GM12878 (cell line): ENCODE measurements at regions not wholly inside any gene's neighbourhood (a gene's known extent, or its start where the extent isn't known, plus 50 kb on each side); places are given as distances from the start of the nearest gene placed in this dataset.

ENCODE experiments used
- ATAC-seq: fragments of 200-7000 bp; cut with Tn5 transposase; 3 replicates; pipeline ENCODE4 v1.9.1; 2020; ENCODE audit warnings: mild to moderate bottlenecking, moderate library complexity
- BruUV-seq: library from RNA; stranded (reverse); fragments of 400-500 nt; replicated peaks from 2 replicates; lab custom pipeline; 2021; lab: Mats Ljungman, UMichigan
- CTCF ChIA-PET: fragments of 300-600 bp; sonication (Branson Sonifier 250); formaldehyde crosslinking; extraction: SDS; loops from one replicate; lab custom pipeline; 2021; ENCODE audit warnings: inconsistent platforms; lab: Yijun Ruan, JAX
- POLR2A ChIA-PET: fragments of 350-600 bp; formaldehyde crosslinking; extraction: SDS; loops from one replicate; lab custom pipeline; 2021; ENCODE audit warnings: inconsistent platforms; lab: Charles Lee
- RAD21 ChIA-PET: fragments of 300-600 bp; sonication (Branson Sonifier 250); formaldehyde crosslinking; loops from one replicate; lab custom pipeline; 2023; ENCODE audit warnings: antibody characterized with exemption; ENCODE audit not compliant: unreplicated experiment; lab: Charles Lee
- SMC1A ChIA-PET: fragments of 300-600 bp; sonication (Branson Sonifier 250); formaldehyde crosslinking; loops from one replicate; lab custom pipeline; 2023; ENCODE audit not compliant: unreplicated experiment, uncharacterized antibody; lab: Charles Lee
- DNase-seq: peaks from one replicate; pipeline ENCODE4 v3.0.0-alpha.2; 2011; ENCODE audit warnings: low read depth, low spot score
- FAIRE-seq: peaks from 3 replicates; lab custom pipeline; 2011; peaks lifted over from hg19 to GRCh38; lab: Jason Lieb, UNC
- H2AFZ ChIP-seq: 2 replicates; pipeline ENCODE4 v1.6.0; 2011; ENCODE audit warnings: low read depth, low read length, control low read depth; ENCODE audit not compliant: control insufficient read depth
- H3K27ac ChIP-seq: 2 replicates; pipeline ENCODE4 v1.5.1; 2011; ENCODE audit warnings: control low read depth; ENCODE audit not compliant: control insufficient read depth, insufficient read depth
- H3K27me3 ChIP-seq, 2 experiments: replicated peaks in 1 of 2; 2 replicates each; pipeline versions ENCODE4 v1.6.0 to v1.6.1; 2011; ENCODE audit warnings: low read length in 1 of 2; ENCODE audit not compliant: control insufficient read depth in 2 of 2, insufficient read depth in 2 of 2
- H3K36me3 ChIP-seq, 2 experiments: 2 replicates each; pipeline ENCODE4 v1.5.1; 2011; ENCODE audit warnings: low read length in 1 of 2; ENCODE audit not compliant: control insufficient read depth in 2 of 2, insufficient read depth in 2 of 2
- H3K4me1 ChIP-seq: 2 replicates; pipeline ENCODE4 v1.6.1; 2011; ENCODE audit warnings: mild to moderate bottlenecking, low read length, moderate library complexity, mixed read lengths; ENCODE audit not compliant: control insufficient read depth, insufficient read depth
- H3K4me2 ChIP-seq: 2 replicates; pipeline ENCODE4 v1.6.0; 2011; ENCODE audit warnings: control low read depth; ENCODE audit not compliant: control insufficient read depth, insufficient read depth
- H3K4me3 ChIP-seq: fragments of 200-600 bp; sonication (generic); 2 replicates; pipeline ENCODE4 v1.5.1; 2016
- H3K79me2 ChIP-seq: 2 replicates; pipeline ENCODE4 v1.6.0; 2011; ENCODE audit warnings: low read length; ENCODE audit not compliant: control insufficient read depth, insufficient read depth
- H3K9ac ChIP-seq: 2 replicates; pipeline ENCODE4 v1.8.0; 2011; ENCODE audit warnings: low read length, control low read depth, mixed read lengths; ENCODE audit not compliant: control insufficient read depth, insufficient read depth
- H3K9me3 ChIP-seq: replicated peaks from 3 replicates; pipeline ENCODE4 v1.5.1; 2011; ENCODE audit warnings: mild to moderate bottlenecking, low read length; ENCODE audit not compliant: control insufficient read depth, insufficient read depth
- H4K20me1 ChIP-seq: 2 replicates; pipeline ENCODE4 v1.6.0; 2011; ENCODE audit not compliant: control insufficient read depth, insufficient read depth
- EZH2 ChIP-seq: IDR thresholded peaks from 2 replicates; pipeline ENCODE4 v1.6.1; 2012; ENCODE audit warnings: low read depth, mild to moderate bottlenecking, control low read depth, inconsistent platforms, low read length, borderline replicate concordance; ENCODE audit not compliant: control insufficient read depth
- IRF4 ChIP-seq: IDR thresholded peaks from 2 replicates; pipeline ENCODE4 v1.6.1; 2011; ENCODE audit warnings: low read depth, low read length
- JUNB ChIP-seq: IDR thresholded peaks from 2 replicates; pipeline ENCODE4 v1.6.1; 2016; ENCODE audit warnings: antibody characterized with exemption, mild to moderate bottlenecking
- KAT2A ChIP-seq: conservative IDR thresholded peaks from 2 replicates; pipeline ENCODE4 v1.6.1; 2011; ENCODE audit warnings: low read depth, low read length; ENCODE audit not compliant: control insufficient read depth
- MTA3 ChIP-seq: IDR thresholded peaks from 2 replicates; pipeline ENCODE4 v1.6.1; 2012; ENCODE audit warnings: low read length, inconsistent platforms, borderline replicate concordance
- REST ChIP-seq: IDR thresholded peaks from 2 replicates; pipeline ENCODE4 v1.6.1; 2012; ENCODE audit warnings: mild to moderate bottlenecking, low read depth, low read length
- SMAD1 ChIP-seq: fragments of 450-650 bp; IDR thresholded peaks from 2 replicates; pipeline ENCODE4 v1.6.1; 2018; ENCODE audit warnings: mild to moderate bottlenecking, low read depth; ENCODE audit not compliant: partially characterized antibody
- SRF ChIP-seq, 2 experiments: IDR thresholded peaks; 2 replicates each; pipeline ENCODE4 v1.6.1; 2011; ENCODE audit warnings: low read depth in 2 of 2, low read length in 2 of 2, mild to moderate bottlenecking in 1 of 2, moderate library complexity in 1 of 2
- TBL1XR1 ChIP-seq: IDR thresholded peaks from 2 replicates; pipeline ENCODE4 v1.6.1; 2012; ENCODE audit warnings: low read depth, low read length, improper control_type of control experiment
- WGBS: methylation state at CpG from one replicate; pipeline ENCODE4 v1.1.6; 2016; ENCODE audit warnings: low lambda C conversion rate; ENCODE audit not compliant: insufficient replicate concordance, insufficient coverage; ENCODE audit errors: missing lambda C conversion rate; 5-methylcytosine and 5-hydroxymethylcytosine counted together
- in situ Hi-C: fragments of 300-500 bp; cut with MboI; formaldehyde crosslinking; loops from 9 replicates; pipeline ENCODE4 v1.14.3; 2018; ENCODE audit warnings: mixed read lengths
- intact Hi-C: fragments of 100-400 bp; cut with micrococcal nuclease; formaldehyde crosslinking; loops from one replicate; pipeline ENCODE4 v1.14.2; 2022; ENCODE audit not compliant: unreplicated experiment
- TF ChIP-seq, protein P1 (sequence below): IDR thresholded peaks from 2 replicates; pipeline ENCODE4 v1.6.1; 2012; ENCODE audit warnings: low read depth, low read length, improper control_type of control experiment
- TF ChIP-seq, protein P2 (sequence below): fragments of 450-650 bp; IDR thresholded peaks from 2 replicates; pipeline ENCODE4 v1.6.1; 2017; ENCODE audit warnings: mild to moderate bottlenecking, moderate library complexity
- TF ChIP-seq, protein P3 (sequence below): fragments of 150-350 bp; IDR thresholded peaks from 2 replicates; pipeline ENCODE4 v1.6.1; 2014; ENCODE audit warnings: mild to moderate bottlenecking, low read depth, low read length
- TF ChIP-seq, protein P4 (sequence below): IDR thresholded peaks from 2 replicates; pipeline ENCODE4 v1.6.1; 2011; ENCODE audit warnings: mild to moderate bottlenecking, low read depth, low read length, moderate library complexity; ENCODE audit not compliant: insufficient replicate concordance

DNA sequence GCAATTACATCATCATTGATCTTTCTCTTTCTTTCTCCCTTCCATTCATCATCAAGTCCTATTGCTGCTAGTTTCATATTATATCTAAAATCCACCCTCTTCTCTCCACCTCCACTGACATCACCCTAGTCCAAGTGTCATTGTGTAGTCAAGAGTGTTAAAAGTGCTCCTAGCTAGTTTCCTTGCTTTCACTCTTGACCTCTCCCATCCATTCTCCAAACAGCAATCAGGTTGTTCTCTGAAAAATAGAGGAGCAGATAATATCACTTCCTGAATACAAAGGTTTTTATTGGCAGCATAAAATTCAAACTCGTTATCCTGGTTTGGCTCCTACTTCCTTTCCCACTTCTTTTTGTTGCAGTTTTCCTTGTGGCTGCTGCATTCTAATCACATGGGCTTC, 61.6 kb upstream of the PHF14 start:
- H3K4me1 ChIP-seq: no peaks in the 10 kb centered on the region
- DNase-seq (no peak), FAIRE-seq (no peak), ATAC-seq (no peak)
- intact Hi-C loops (loop anchor here (10.0 kb wide), 1 partner anchor 57 kb away; no protein-coding TSS in a partner anchor), in situ Hi-C loops (no loop called here)
- H3K27me3 ChIP-seq: no peaks in the 10 kb centered on the region; a peak in 1 of 4 replicates
- no peak overlapping the region for H3K9ac ChIP-seq
- no peaks in the 10 kb centered on the region for H4K20me1 ChIP-seq
- SMC1A ChIA-PET: no interaction called here
- H3K4me3 ChIP-seq: no peak overlapping the region
- POLR2A ChIA-PET: no interaction called here
- no peak overlapping the region for H3K27ac ChIP-seq
- no peaks in the 10 kb centered on the region; the same call in 2 of the 3 replicates for H3K9me3 ChIP-seq
- H3K36me3 ChIP-seq: no peaks in the 10 kb centered on the region
- WGBS: 45% methylated on average over 1 of the region's 1 CpG
- CTCF ChIA-PET: no interaction called here
- no peaks in the 10 kb centered on the region for H3K79me2 ChIP-seq
- no peak overlapping the region for H2AFZ ChIP-seq
- RAD21 ChIA-PET: no interaction called here
- no peak overlapping the region for H3K4me2 ChIP-seq
- BruUV-seq: no TSS peak
- no peak for TF ChIP-seq SMAD1
- TF ChIP-seq EZH2: no peak
- TF ChIP-seq REST: no peak
- no peak for TF ChIP-seq IRF4
- TF ChIP-seq TBL1XR1: no peak
- TF ChIP-seq, protein P1, sequence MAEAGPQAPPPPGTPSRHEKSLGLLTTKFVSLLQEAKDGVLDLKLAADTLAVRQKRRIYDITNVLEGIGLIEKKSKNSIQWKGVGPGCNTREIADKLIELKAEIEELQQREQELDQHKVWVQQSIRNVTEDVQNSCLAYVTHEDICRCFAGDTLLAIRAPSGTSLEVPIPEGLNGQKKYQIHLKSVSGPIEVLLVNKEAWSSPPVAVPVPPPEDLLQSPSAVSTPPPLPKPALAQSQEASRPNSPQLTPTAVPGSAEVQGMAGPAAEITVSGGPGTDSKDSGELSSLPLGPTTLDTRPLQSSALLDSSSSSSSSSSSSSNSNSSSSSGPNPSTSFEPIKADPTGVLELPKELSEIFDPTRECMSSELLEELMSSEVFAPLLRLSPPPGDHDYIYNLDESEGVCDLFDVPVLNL: no peak
- TF ChIP-seq, protein P2, sequence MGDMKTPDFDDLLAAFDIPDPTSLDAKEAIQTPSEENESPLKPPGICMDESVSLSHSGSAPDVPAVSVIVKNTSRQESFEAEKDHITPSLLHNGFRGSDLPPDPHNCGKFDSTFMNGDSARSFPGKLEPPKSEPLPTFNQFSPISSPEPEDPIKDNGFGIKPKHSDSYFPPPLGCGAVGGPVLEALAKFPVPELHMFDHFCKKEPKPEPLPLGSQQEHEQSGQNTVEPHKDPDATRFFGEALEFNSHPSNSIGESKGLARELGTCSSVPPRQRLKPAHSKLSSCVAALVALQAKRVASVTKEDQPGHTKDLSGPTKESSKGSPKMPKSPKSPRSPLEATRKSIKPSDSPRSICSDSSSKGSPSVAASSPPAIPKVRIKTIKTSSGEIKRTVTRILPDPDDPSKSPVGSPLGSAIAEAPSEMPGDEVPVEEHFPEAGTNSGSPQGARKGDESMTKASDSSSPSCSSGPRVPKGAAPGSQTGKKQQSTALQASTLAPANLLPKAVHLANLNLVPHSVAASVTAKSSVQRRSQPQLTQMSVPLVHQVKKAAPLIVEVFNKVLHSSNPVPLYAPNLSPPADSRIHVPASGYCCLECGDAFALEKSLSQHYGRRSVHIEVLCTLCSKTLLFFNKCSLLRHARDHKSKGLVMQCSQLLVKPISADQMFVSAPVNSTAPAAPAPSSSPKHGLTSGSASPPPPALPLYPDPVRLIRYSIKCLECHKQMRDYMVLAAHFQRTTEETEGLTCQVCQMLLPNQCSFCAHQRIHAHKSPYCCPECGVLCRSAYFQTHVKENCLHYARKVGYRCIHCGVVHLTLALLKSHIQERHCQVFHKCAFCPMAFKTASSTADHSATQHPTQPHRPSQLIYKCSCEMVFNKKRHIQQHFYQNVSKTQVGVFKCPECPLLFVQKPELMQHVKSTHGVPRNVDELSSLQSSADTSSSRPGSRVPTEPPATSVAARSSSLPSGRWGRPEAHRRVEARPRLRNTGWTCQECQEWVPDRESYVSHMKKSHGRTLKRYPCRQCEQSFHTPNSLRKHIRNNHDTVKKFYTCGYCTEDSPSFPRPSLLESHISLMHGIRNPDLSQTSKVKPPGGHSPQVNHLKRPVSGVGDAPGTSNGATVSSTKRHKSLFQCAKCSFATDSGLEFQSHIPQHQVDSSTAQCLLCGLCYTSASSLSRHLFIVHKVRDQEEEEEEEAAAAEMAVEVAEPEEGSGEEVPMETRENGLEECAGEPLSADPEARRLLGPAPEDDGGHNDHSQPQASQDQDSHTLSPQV: no peak
- TF ChIP-seq, protein P3, sequence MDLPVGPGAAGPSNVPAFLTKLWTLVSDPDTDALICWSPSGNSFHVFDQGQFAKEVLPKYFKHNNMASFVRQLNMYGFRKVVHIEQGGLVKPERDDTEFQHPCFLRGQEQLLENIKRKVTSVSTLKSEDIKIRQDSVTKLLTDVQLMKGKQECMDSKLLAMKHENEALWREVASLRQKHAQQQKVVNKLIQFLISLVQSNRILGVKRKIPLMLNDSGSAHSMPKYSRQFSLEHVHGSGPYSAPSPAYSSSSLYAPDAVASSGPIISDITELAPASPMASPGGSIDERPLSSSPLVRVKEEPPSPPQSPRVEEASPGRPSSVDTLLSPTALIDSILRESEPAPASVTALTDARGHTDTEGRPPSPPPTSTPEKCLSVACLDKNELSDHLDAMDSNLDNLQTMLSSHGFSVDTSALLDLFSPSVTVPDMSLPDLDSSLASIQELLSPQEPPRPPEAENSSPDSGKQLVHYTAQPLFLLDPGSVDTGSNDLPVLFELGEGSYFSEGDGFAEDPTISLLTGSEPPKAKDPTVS: no peak
- no peak for TF ChIP-seq KAT2A
- TF ChIP-seq SRF (IDR thresholded peaks at IDR 0.05; ENCODE audit: low read depth in 2 of 2, low read length in 2 of 2): no peak
- TF ChIP-seq JUNB: no peak
- no peak for TF ChIP-seq MTA3
- TF ChIP-seq, protein P4, sequence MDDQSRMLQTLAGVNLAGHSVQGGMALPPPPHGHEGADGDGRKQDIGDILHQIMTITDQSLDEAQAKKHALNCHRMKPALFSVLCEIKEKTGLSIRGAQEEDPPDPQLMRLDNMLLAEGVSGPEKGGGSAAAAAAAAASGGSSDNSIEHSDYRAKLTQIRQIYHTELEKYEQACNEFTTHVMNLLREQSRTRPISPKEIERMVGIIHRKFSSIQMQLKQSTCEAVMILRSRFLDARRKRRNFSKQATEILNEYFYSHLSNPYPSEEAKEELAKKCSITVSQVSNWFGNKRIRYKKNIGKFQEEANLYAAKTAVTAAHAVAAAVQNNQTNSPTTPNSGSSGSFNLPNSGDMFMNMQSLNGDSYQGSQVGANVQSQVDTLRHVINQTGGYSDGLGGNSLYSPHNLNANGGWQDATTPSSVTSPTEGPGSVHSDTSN: no peak
